Amygdala (tissue), 56 donors: ENCODE measurements at regions not wholly inside any gene's neighbourhood (a gene's known extent, or its start where the extent isn't known, plus 50 kb on each side); places are given as distances from the start of the nearest gene placed in this dataset.

Source experiments
- DNase-seq, 56 donors: peaks; one replicate each; lab custom pipeline; 2025; lab: John Stamatoyannopoulos, UW

DNA sequence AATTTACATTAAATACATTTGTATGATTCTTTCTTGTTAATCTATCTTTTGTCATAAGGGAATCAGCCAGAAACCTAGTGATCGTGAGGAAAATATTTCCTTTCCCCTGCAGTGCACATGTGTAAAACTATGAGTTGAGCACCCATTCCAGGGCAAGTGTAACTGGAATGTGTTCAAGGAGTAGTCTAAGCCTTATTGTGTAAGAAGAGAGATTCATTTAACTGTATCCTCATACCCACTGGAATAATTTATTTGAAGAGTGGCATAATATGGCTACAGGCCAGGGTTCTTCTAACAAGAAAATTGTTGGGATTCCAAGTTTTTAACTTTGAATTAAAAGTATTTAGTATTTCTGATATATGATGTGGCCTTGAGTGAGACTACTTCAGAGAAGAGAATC lies 1692.7 kb downstream of the EFNA5 start:
- no peak for DNase-seq

GRCh38 chr5:105977163-105977562 lies 1693.6 kb downstream of the EFNA5 start:
- no peak for DNase-seq

DNA sequence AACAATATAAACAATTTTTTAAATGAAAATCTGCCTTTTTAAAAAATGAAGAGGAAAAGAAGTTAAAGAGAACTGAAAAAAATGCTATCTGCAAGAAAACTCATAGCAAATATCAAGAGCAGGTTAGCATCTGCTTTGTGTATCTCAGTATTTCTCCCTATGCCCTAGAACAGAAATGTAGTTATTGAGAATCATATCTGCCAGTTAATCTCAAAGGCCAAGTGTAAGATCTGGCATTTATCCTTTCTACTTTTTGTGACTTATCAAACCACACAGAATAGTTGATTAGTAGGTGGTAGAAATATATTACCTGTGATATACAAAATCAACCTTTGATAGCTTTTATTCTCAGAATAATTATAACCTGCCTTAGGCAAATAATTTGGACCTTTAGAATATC lies 1699.8 kb downstream of the EFNA5 start:
- DNase-seq, result no peak

DNA sequence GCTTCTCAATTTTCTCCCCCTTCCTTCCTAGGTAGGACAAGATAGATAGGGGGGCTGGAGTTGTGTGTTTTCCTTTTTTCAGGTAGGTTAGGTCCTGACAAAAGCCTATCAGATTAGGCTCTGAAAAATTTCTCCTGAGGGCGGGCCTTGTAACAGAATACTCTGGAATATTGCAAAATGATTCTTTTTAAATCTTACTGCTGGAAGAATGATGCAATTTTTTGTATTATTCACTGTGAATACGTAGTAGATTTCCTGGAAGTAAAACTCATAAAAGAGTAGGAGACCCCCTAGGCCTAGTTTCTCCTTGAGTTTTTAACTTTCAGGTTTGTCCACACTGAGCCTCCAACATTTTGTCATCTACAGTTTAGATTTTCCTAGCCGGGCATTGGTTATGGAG lies 1701.8 kb downstream of the EFNA5 start:
- DNase-seq, result no peak

DNA sequence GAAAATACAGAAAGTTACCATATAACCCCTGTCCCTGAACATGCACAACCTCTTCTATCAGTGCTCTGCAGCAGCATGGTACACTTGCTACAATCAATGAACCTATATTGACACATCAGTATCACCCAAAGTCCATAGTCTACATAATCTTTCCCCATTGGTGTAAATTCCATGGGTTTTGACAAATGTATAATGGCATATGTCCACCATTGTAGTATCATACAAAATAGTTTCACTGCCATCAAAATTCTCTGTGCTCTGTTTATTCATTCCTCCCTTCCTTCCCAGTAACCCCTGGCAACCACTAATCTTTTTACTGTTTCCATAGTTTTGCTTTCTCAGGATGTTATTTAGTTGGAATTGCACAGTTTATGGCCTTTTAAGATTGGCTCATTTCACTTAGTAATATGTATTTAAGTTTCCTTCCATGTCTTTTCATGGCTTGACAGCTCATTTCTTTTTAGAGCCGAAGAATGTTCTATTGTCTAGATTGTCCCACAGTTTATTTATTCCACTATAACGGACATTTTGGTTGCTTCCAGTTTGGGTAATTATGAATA lies 1707.0 kb downstream of the EFNA5 start:
- DNase-seq, result no peak

- no peak for DNase-seq
Measured at GRCh38 chr5:105961572-105961971, 1709.2 kb downstream of the EFNA5 start.

- DNase-seq, result no peak
Measured at GRCh38 chr5:105956456-105957196, 1714.1 kb downstream of the EFNA5 start.

GRCh38 chr5:105954341-105954740 lies 1716.4 kb downstream of the EFNA5 start:
- DNase-seq, result no peak

GRCh38 chr5:105953616-105954015 lies 1717.1 kb downstream of the EFNA5 start:
- no peak for DNase-seq

DNA sequence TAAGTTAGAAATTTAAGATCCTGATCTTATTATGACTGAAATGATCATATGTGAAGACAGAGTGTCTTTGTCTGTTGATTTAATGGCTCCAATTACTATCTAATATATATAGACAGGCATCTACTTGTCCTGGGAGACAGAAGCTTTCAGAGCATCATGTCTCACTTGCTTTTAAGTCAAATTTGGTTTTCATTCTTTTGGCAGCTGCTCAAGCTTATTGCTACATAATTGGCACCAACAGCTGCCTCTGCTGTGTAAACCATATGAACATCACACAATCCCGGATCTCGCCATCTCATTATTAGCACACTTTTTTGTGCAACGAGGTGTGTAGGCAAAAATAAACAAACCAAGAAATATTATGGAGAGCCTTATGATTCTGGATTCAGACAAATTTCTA lies 1717.9 kb downstream of the EFNA5 start:
- DNase-seq, result peak in 1 of 56 donors; percentile 3

DNA sequence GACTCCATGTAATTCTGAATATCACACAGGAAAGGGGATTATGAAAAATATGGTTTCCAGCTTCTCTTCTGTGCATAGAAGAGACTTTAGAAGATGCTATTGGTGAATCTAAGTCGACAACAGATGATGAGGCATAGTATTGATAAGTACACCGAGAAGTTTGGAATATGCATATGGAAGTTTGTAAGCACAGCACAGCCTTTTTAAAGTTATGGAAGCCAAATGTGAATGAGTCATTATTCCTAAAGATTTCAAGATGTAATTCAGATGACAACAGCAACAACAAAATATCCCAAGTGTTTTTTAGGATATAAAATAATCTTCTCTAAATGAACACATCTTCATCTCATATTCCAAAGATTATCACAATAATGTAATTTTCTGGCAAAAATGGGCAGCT lies 1723.3 kb downstream of the EFNA5 start:
- DNase-seq, result no peak

- no peak for DNase-seq
Measured at GRCh38 chr5:105945203-105945972, 1725.3 kb downstream of the EFNA5 start.

DNA sequence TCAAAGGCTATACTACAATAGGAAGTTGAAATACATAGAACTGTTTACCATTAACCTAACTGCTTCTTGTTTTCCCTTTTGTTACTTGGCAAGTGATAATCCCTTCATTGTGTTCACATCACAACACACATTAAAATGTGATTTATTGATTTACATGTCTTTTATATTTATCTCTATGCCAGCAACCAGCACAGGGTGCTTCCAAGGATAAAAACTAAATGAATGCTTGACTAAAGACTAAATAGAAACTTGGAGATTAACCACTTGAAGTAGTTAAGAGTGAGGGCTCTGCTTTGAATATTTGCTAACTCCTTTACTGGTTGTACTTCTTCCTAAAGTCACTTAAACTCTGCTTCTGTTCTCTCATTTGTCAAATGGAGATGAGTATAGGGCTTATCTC lies 1730.6 kb downstream of the EFNA5 start:
- no peak for DNase-seq

- no peak for DNase-seq
Measured at GRCh38 chr5:105934171-105934570, 1736.6 kb downstream of the EFNA5 start.

GRCh38 chr5:105931881-105932421 lies 1738.8 kb downstream of the EFNA5 start:
- no peak for DNase-seq

- DNase-seq, result no peak
Measured at GRCh38 chr5:105929858-105930257, 1740.9 kb downstream of the EFNA5 start.

GRCh38 chr5:105924366-105924765 lies 1746.4 kb downstream of the EFNA5 start:
- no peak for DNase-seq

DNA sequence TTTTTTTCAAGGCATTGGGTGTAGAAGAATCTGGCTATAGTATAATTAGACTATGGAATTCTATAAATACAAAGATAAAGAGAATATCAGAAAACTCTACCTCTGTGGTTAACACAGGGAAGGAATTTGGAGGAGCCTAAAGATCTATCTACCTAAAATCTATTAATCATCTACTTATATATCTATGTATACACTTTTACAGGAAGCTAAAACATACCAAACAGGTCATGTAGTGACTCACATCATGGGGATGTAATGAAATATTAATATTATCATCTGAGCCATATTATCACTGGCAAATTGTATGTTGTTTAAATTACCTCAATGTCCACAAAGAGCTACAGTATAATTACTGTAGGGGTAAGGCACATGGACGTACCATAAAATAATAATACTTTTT lies 1748.2 kb downstream of the EFNA5 start:
- no peak for DNase-seq

GRCh38 chr5:105922080-105922479 lies 1748.7 kb downstream of the EFNA5 start:
- DNase-seq, result no peak

DNA sequence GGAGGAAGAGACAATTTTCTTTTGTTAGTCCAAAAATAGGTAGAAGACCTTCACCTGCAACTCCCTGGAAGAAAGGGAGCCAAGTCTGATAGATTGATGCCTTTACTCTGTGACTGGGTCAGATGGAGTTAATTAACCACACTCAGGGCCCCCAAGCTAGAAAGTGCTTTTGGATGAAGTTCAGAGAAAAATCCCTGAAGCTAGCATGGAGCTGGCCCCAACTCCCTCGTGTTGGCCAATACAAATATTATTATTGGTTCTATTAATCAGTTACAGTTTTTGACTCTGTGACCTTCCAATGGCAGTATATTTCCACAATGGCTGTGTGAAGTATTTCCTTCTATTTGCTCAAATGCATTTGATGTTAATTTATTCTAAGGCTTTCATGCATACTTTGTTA lies 1753.5 kb downstream of the EFNA5 start:
- no peak for DNase-seq

DNA sequence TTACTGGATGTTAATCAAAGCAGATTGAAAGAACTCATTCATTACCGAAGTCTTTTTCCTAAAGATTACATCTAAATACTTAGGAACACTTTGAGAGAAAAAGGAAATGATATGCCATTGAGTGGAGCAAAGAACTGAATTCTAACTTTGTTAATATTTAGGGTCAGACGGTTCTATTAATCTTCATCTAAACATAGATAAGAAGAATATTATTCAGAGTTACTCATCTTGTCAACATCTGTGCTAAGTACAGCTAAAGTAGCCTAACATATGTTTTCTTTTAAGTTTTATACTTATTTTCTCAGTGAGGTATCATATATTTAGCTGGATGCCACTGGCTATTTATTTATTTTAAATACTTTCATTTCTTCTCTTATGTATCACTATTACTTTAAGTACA lies 1763.7 kb downstream of the EFNA5 start:
- no peak for DNase-seq

DNA sequence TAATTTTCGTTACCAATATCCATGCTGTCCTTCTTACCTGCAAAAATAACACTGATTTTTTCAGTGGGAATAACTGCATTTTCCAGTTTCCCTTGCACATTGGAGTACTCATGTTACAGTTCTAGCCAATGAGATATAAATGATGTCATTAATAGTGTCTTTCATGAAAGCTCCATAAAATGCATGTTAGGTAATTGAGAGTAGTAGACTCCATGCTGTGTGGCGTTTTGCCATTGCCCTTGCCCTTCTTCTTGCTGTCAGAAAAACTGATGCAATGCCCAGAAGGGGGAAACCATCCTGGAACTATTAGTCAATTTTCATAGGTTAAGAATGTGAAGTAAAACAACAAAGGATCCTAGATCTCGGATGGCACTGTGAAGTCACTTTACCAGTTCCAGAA lies 1765.3 kb downstream of the EFNA5 start:
- no peak for DNase-seq
